Peyer's patch (tissue), 4 donors: ENCODE measurements at regions not wholly inside any gene's neighbourhood (a gene's known extent, or its start where the extent isn't known, plus 50 kb on each side); places are given as distances from the start of the nearest gene placed in this dataset.

Experiments used
- CTCF ChIP-seq, 6 experiments: fragments of 450-650 bp in 4 of 6; fragments of 200-600 bp in 2 of 6; sonication (generic) in 1 of 6; IDR thresholded peaks; one replicate each; pipeline ENCODE4 v1.5.1; 2017 to 2019; ENCODE audit warnings: antibody characterized with exemption in 6 of 6, mild to moderate bottlenecking in 3 of 6, moderate library complexity in 1 of 6
- POLR2A ChIP-seq, 2 donors: fragments of 450-650 bp; IDR thresholded peaks; one replicate each; pipeline ENCODE4 v1.5.1; 2017; ENCODE audit warnings: antibody characterized with exemption in 2 of 2, mild to moderate bottlenecking in 2 of 2, moderate library complexity in 2 of 2

- TF ChIP-seq CTCF (IDR thresholded peaks at IDR 0.05) (no peak), POLR2A (IDR thresholded peaks at IDR 0.05) (no peak)
These were observed 482.6 kb upstream of the PCDH20 start for GRCh38 chr13:61898207-61898606.
